ENCODE measurements at regions not wholly inside any gene's neighbourhood (a gene's known extent, or its start where the extent isn't known, plus 50 kb on each side); places are given as distances from the start of the nearest gene placed in this dataset.

- TF ChIP-seq FOXA1 (IDR thresholded peaks at IDR 0.05) = no peak
- TF ChIP-seq MAX (IDR thresholded peaks at IDR 0.05) = no peak
- no peak for TF ChIP-seq CTCF (IDR thresholded peaks at IDR 0.05; ENCODE audit: low read depth, low read length, missing input control)
- TF ChIP-seq TAF1 (conservative IDR thresholded peaks at IDR 0.05) = no peak
Observed at GRCh38 chr17:33935822-33936221, 319.3 kb upstream of the CCL2 start.

Data from liver (tissue), 3 donors.